H1 (cell line): ENCODE measurements at regions not wholly inside any gene's neighbourhood (a gene's known extent, or its start where the extent isn't known, plus 50 kb on each side); places are given as distances from the start of the nearest gene placed in this dataset.
"Not testable (repeated sequence)": the region's sequence is repeated elsewhere in the genome, so short reads cannot be mapped to it uniquely, and the experiment has no call there.

Source experiments
- ATF2 ChIP-seq: IDR thresholded peaks from 2 replicates; pipeline ENCODE4 v1.6.1; 2012; ENCODE audit warnings: low read length, inconsistent platforms
- CREB1 ChIP-seq: IDR thresholded peaks from 2 replicates; pipeline ENCODE4 v1.6.1; 2012; ENCODE audit warnings: inconsistent platforms
- CTCF ChIP-seq, 3 experiments: IDR thresholded peaks; 1 replicate in 2 of 3; 2 replicates in 1 of 3; pipeline versions ENCODE4 v1.5.1 to v1.6.1; 2011; ENCODE audit warnings: low read length in 3 of 3, mild to moderate bottlenecking in 3 of 3, inconsistent platforms in 2 of 3, low read depth in 1 of 3, moderate library complexity in 1 of 3; ENCODE audit not compliant: insufficient read depth in 1 of 3; ENCODE audit errors: control extremely low read depth in 1 of 3
- EZH2 ChIP-seq: fragments of 200-600 bp; sonication (generic); IDR thresholded peaks from 2 replicates; pipeline ENCODE4 v1.7.1; 2012; ENCODE audit warnings: low read depth, mild to moderate bottlenecking, moderate library complexity, low read length, inconsistent platforms; ENCODE audit not compliant: severe bottlenecking
- FOSL1 ChIP-seq: IDR thresholded peaks from 2 replicates; pipeline ENCODE4 v1.6.1; 2011; ENCODE audit warnings: mild to moderate bottlenecking, low read depth, low read length, moderate library complexity; ENCODE audit not compliant: insufficient read depth
- GABPA ChIP-seq: IDR thresholded peaks from 2 replicates; pipeline ENCODE4 v1.6.1; 2011; ENCODE audit warnings: mild to moderate bottlenecking, low read length, moderate library complexity, borderline replicate concordance; ENCODE audit not compliant: insufficient read depth
- GTF2F1 ChIP-seq: IDR thresholded peaks from 2 replicates; pipeline ENCODE4 v1.6.1; 2012; ENCODE audit warnings: low read depth, low read length, improper control_type of control experiment, borderline replicate concordance

- not testable (repeated sequence) for TF ChIP-seq GABPA; CTCF (IDR thresholded peaks at IDR 0.05; ENCODE audit: control extremely low read depth in 1 of 3, insufficient read depth in 1 of 3, low read depth in 1 of 3, low read length in 3 of 3); GTF2F1; FOSL1; EZH2; ATF2; CREB1
Observed at GRCh38 chr16:15274796-15275195, 103.3 kb downstream of the NPIPA5 start.
